ENCODE measurements at regions not wholly inside any gene's neighbourhood (a gene's known extent, or its start where the extent isn't known, plus 50 kb on each side); places are given as distances from the start of the nearest gene placed in this dataset.

DNA sequence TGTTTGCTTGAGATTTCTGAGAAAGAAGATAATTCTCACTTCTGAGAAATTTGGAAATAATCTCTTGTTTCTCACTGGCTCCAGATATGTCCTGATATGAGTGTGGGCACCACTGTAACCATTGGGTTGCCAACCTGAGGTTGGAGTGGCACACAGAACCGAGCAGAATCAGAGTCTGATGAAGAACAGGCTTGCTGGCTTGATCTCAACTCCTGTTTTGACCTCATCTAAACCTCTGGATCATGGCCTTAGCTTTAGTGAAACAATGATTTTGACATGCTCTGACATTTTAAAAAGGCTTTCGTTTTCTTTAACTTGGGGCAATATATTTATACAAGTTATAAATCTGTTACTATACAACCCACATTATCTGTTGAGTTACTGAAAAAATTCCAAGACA is 548.0 kb downstream of the IRS1 start:
- TF ChIP-seq, protein P1, sequence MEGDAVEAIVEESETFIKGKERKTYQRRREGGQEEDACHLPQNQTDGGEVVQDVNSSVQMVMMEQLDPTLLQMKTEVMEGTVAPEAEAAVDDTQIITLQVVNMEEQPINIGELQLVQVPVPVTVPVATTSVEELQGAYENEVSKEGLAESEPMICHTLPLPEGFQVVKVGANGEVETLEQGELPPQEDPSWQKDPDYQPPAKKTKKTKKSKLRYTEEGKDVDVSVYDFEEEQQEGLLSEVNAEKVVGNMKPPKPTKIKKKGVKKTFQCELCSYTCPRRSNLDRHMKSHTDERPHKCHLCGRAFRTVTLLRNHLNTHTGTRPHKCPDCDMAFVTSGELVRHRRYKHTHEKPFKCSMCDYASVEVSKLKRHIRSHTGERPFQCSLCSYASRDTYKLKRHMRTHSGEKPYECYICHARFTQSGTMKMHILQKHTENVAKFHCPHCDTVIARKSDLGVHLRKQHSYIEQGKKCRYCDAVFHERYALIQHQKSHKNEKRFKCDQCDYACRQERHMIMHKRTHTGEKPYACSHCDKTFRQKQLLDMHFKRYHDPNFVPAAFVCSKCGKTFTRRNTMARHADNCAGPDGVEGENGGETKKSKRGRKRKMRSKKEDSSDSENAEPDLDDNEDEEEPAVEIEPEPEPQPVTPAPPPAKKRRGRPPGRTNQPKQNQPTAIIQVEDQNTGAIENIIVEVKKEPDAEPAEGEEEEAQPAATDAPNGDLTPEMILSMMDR (conservative IDR thresholded peaks at IDR 0.05), result no peak
- TF ChIP-seq ZFX (IDR thresholded peaks at IDR 0.05), result no peak
- no peak overlapping the region for H3K27ac ChIP-seq

DNA sequence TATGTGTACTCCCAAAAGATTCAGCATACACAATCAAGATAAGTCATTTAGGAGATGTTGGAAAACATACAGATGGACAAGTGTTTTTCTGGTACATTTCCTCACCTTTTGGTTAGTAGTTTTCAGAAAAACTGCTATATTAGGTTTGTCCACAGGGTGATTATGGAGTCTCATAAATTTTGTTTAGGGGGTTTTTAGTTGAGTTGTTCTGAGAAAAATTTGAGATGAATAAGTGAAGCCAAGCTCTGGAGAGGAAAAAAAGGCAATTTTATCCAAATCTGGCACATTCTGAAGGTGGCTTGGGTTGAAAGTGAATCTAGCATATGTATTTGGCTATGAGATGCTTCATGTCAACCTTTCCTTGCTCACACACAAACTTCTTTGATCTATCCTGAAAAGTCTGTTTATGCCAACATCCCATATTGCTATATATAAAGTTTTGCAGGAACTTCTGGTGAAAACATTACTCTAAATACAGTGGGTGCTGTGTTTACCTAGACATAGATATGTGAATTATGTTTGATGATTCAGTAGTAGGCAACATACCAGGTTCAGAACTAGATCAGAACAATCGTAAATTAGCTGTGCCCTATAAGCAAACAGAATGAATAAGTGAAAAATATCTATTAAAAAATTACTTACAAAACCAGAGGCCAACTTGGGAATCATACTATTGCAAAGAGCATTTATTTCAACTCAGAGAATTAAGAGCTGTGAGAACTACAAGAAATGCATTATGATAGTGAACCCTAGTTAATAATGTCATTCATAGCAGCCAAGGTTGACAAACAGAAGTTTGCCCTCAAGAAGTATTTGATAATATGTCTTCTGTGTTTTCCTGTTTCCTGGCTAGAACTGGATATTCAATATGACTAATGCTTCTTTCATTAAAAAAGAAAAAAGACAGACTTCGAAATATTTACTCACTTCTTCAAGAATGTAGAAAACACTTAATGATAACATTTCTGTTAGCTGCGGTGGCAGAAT is 552.0 kb downstream of the IRS1 start:
- TF ChIP-seq, protein P1 (conservative IDR thresholded peaks at IDR 0.05), result no peak; the same call in 1 of the 2 replicates
- TF ChIP-seq ZFX (IDR thresholded peaks at IDR 0.05), result no peak
- H3K27ac ChIP-seq, result no peak overlapping the region

DNA sequence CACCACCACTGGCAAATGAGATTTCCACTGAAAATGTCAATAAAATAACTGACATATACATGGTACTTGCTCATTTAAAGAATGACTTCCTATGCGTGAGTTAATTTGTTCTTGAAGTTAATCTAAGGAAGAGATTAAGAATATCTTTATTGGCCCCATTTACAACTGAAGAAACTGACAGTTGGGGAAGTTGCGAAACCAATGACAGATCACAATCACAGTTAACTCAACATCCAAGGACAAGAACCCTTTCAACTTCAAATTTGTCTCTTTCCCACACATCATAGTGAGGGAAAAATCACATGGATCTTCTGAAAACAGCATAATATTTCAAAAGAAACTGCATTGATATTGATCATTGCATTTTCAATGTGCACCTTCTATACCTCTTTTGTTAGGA is 565.4 kb downstream of the IRS1 start:
- TF ChIP-seq, protein P1 (conservative IDR thresholded peaks at IDR 0.05), result no peak
- no peak for TF ChIP-seq ZFX (IDR thresholded peaks at IDR 0.05)
- no peak overlapping the region for H3K27ac ChIP-seq

DNA sequence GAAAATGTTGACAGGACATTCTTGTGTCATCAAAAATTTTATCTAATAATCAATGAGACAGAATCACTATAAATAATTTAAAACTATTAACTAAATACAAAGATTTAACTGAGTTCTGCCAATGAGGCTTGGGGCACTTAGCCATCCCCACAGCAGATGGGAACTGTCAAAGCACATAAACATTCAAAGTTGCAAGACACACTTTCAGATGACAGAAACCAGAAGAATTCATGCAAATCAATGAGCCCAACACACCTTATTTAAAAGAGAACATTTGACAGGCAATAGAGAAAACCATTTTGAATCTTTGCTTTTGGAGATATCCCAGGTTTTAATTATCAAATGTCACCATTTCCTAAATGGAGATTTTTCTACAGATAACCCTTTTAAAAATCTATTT is 566.2 kb downstream of the IRS1 start:
- no peak for TF ChIP-seq ZFX (IDR thresholded peaks at IDR 0.05)
- TF ChIP-seq, protein P1 (conservative IDR thresholded peaks at IDR 0.05), result no peak
- no peak overlapping the region for H3K27ac ChIP-seq

DNA sequence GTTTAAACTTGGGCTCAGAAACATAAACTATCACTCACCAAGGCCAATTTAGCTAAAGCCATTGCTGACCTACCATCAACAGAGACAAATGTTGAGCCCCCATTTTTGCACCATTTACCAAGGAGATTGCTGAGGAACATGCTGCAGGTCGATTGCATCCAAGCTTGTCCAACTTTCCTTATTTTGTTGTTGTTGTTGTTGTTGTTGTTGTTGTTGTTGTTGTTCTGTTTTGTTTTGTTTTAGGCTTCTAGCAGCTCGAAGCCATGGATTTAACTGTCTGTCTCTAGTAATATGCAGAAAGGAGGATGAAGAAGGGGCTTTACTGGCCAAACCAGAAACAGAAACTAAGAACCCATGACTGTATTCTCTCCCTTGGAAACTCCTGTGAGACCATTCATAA is 571.5 kb downstream of the IRS1 start:
- TF ChIP-seq ZFX (IDR thresholded peaks at IDR 0.05), result no peak
- TF ChIP-seq, protein P1 (conservative IDR thresholded peaks at IDR 0.05), result no peak
- no peak overlapping the region for H3K27ac ChIP-seq

DNA sequence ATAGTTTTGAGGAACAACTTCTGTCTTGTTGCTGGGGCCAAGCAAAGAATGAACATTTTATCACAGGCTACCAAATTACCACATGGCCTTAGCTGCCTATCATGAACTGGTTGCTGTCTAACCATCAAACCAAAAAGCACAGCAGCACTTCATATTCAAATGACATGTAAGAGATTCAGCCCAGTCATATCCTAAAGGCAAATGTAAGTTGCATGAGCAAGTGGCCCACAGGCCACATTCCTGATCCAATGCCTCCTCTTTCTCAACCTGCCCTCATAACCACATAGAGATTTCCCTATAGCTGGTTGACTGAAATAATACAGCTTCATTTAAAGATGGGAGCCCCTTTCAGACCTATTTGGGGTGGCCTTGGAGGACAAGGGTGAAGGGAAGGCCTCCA is 572.3 kb downstream of the IRS1 start:
- TF ChIP-seq, protein P1 (conservative IDR thresholded peaks at IDR 0.05), result no peak
- no peak for TF ChIP-seq ZFX (IDR thresholded peaks at IDR 0.05)
- no peak overlapping the region for H3K27ac ChIP-seq

DNA sequence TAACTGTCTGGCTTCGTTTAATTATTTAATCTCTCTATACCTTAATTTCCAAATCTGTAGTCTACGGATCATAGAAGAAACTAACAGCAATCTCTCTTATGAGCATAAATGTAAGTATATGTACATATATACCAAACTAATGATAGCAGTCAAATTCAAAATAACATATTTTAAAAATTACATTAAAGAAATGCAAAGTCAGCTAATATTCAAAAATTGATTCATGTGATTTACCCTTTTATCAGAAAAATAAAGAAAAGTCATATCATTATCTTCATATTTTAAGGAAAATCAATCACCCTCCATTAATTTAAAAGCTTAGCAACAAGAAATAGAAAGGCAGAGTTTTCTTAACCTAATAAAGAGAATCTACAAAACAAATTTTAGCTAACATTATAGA is 575.9 kb downstream of the IRS1 start:
- H3K27ac ChIP-seq, result no peak overlapping the region
- no peak for TF ChIP-seq ZFX (IDR thresholded peaks at IDR 0.05)
- TF ChIP-seq, protein P1 (conservative IDR thresholded peaks at IDR 0.05), result no peak
